Bronchial epithelial cell (primary cell): ENCODE measurements at regions not wholly inside any gene's neighbourhood (a gene's known extent, or its start where the extent isn't known, plus 50 kb on each side); places are given as distances from the start of the nearest gene placed in this dataset.

ENCODE experiments used
- DNase-seq: peaks from one replicate; pipeline ENCODE4 v3.0.0-alpha.2; 2010; ENCODE audit warnings: low read depth
- FAIRE-seq: peaks from 2 replicates; lab custom pipeline; 2011; peaks lifted over from hg19 to GRCh38; lab: Jason Lieb, UNC
- H3K27me3 ChIP-seq: 2 replicates; pipeline ENCODE4 v1.5.1; 2011; ENCODE audit warnings: low read length; ENCODE audit not compliant: control insufficient read depth, insufficient read depth
- H3K36me3 ChIP-seq: 2 replicates; pipeline ENCODE4 v1.5.1; 2011; ENCODE audit warnings: low read length; ENCODE audit not compliant: control insufficient read depth, insufficient read depth
- H3K4me3 ChIP-seq: 2 replicates; pipeline ENCODE4 v1.5.1; 2011; ENCODE audit warnings: mild to moderate bottlenecking, low read depth, low read length, control low read depth
- TF ChIP-seq, protein P1 (sequence below): IDR thresholded peaks from 2 replicates; pipeline ENCODE4 v1.5.1; 2011; ENCODE audit warnings: mild to moderate bottlenecking, moderate library complexity, low read length, control low read depth, inconsistent platforms; ENCODE audit not compliant: insufficient read depth, severe bottlenecking

DNA sequence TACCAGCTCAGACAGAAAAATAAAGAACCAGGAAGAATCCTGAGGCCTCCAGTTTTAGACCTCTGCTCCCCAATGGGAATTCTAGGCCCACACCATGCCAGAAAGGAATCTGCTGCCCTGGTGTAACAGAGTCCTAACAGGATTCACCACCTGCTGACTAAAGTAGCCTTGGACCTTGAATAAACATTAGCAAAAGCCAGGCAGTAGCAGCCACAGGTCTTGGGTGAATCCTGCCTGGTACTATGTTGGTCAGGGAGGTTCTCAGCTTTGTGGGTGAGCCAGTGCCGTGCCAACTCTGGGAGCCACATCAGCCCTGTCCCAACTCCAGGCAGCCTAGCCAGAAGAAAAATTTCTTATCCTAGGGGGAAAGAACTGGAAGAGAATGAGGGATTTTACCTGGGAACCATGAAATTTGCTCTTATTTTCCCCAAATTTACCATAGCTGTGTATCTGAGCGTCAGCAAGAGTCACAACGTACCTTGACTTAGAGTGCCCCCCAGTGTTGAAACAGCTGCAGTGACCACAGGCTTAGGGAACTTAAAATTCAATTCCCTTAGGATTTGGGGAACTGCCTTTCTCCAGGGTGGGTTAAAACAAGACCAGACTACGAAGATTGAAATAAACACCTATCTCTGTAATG, 1895.6 kb upstream of the PRR20A start:
- no peak overlapping the region for H3K4me3 ChIP-seq
- no peak for FAIRE-seq
- TF ChIP-seq, protein P1, sequence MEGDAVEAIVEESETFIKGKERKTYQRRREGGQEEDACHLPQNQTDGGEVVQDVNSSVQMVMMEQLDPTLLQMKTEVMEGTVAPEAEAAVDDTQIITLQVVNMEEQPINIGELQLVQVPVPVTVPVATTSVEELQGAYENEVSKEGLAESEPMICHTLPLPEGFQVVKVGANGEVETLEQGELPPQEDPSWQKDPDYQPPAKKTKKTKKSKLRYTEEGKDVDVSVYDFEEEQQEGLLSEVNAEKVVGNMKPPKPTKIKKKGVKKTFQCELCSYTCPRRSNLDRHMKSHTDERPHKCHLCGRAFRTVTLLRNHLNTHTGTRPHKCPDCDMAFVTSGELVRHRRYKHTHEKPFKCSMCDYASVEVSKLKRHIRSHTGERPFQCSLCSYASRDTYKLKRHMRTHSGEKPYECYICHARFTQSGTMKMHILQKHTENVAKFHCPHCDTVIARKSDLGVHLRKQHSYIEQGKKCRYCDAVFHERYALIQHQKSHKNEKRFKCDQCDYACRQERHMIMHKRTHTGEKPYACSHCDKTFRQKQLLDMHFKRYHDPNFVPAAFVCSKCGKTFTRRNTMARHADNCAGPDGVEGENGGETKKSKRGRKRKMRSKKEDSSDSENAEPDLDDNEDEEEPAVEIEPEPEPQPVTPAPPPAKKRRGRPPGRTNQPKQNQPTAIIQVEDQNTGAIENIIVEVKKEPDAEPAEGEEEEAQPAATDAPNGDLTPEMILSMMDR: no peak

DNA sequence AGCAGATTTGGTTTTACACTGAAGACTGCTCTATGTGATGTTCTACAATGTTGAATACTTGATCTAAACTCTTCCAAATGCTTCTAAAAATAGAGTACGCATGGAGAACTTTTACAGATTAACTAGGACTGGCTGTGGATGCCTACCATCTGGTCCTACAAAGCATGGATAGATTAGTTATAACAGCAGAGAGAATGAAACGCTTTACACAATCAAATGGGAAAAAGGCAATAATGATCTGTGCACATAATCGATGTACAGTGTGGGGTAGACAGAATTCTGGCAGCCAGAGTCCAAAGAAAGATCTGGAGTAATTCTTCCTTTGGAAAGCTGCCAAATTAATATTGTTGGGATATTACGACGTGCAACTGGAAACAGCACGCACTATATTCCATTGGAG, 1885.5 kb upstream of the PRR20A start:
- FAIRE-seq: no peak

More for the DNA sequence above, 1895.6 kb upstream of the PRR20A start:
- H3K36me3 ChIP-seq: no peaks in the 10 kb centered on the region
- no peaks in the 10 kb centered on the region for H3K27me3 ChIP-seq
- DNase-seq: no peak

DNA sequence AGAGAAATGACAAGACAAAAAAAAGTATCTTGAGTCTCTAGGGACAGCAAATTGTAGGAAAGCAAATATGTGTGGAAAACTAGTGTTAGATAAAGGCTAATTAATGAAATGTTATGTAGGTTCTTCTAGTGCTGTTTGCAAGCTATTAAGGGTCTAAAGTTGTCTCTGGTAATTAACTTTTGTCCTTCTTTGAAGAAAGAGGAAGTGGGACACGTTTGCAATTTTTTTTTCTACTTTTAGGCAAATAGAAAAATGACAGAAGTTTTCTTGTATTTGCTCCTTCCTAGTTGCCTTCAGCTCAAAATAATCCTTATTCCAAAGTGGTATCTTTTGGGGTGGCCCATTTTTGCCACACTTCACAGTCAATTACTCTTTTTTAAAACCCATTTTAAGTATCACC, 1877.7 kb upstream of the PRR20A start:
- no peaks in the 10 kb centered on the region for H3K27me3 ChIP-seq
- H3K36me3 ChIP-seq: no peaks in the 10 kb centered on the region
- DNase-seq: no peak
- no peak for FAIRE-seq
- no peak overlapping the region for H3K4me3 ChIP-seq
- TF ChIP-seq, protein P1: no peak

More for the DNA sequence above, 1885.5 kb upstream of the PRR20A start:
- TF ChIP-seq, protein P1: no peak
- H3K27me3 ChIP-seq: no peaks in the 10 kb centered on the region
- DNase-seq: no peak
- no peaks in the 10 kb centered on the region for H3K36me3 ChIP-seq
- no peak overlapping the region for H3K4me3 ChIP-seq

DNA sequence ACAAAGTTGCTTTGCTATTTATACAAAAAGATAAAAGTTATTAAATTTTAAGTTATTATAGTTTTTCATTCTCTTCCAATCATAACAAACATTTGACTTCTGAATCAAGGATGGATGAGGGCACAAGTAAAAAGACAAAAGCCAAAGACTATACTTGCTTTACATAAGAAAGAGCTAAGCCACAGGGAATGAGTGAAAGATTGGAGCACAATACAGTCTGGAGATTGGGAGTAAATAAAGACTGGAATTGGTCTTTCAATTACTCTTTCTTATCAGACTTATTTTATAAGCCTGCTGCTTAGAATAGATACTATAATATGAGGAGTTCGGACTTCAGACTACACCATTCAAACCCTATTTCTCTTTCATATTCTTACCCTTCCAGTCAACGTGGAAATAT, 1874.1 kb upstream of the PRR20A start:
- Histone ChIP-seq H3K4me3 (no peak overlapping the region), H3K36me3 (no peaks in the 10 kb centered on the region), H3K27me3 (no peaks in the 10 kb centered on the region)
- no peak for FAIRE-seq
- DNase-seq: no peak
- TF ChIP-seq, protein P1: no peak

DNA sequence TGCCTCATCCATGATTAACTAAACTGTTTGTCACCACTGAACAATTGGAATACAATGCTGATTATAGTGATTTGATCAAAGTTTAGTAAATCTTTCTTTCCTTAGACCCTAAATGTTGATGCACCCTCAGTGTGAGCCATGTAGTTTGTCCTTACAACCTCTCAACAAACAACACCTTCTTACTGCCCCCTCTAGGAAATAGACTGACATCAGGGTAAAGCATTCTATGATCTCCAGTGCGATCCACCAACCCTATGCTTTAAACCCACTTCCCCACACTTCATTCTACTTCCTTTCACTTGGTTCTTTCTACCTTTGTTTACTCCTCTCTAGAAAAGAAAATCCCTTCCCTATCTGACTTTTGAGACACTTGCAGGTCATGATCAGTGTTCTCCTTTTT, 1842.5 kb upstream of the PRR20A start:
- FAIRE-seq: no peak
- Histone ChIP-seq H3K27me3 (no peaks in the 10 kb centered on the region), H3K36me3 (no peaks in the 10 kb centered on the region), H3K4me3 (no peak overlapping the region)
- TF ChIP-seq, protein P1: no peak
- DNase-seq: no peak

DNA sequence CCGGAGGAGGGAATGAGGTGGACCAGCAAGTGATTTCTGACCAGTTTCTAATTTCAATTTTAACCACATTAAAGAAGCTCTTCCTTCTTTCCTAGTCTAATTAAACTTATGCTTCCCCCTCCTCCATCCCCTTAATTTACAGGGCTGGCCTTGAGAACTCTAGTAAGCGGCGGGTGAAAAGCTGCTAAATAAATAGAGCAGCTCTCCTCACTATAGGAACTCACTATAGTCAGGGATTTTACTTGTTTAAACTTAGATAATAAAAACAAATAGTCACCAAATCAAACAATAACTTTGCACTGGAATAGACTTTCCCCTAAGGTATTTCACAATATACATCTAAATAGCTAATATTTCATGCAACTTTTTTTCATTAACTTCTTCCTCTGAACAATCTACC, 1838.2 kb upstream of the PRR20A start:
- no peak for FAIRE-seq
- no peak for DNase-seq
- TF ChIP-seq, protein P1: no peak
- H3K36me3 ChIP-seq: no peaks in the 10 kb centered on the region
- H3K4me3 ChIP-seq: no peak overlapping the region
- no peaks in the 10 kb centered on the region for H3K27me3 ChIP-seq
